CD4-positive, alpha-beta T cell treated with Interleukin-21 for 1 hour (primary cell): ENCODE measurements at regions not wholly inside any gene's neighbourhood (a gene's known extent, or its start where the extent isn't known, plus 50 kb on each side); places are given as distances from the start of the nearest gene placed in this dataset.
"Not testable (repeated sequence)": the region's sequence is repeated elsewhere in the genome, so short reads cannot be mapped to it uniquely, and the experiment has no call there.

Source experiments
- DNase-seq: peaks from one replicate; pipeline ENCODE4 v3.0.0-alpha.2; 2020

DNA sequence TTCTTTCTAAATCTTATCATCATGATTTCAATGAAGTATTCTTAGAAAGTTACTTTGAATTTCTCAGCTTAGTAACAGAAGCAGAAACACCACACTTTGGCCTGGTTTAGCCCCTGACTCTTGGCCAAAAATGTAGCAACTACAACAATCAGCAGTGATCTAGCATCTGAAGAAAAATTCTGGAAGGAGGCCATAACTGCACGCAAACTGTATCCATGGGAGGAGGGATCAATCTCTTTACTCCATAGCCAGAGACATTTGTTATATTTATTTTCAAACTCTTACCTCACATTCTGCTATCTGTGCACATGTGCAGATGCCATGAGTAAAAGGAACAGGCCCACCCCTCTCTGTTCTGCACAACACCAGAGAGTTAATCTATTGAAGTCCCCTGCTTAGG, 251.0 kb upstream of the P2RY1 start:
- no peak for DNase-seq

DNA sequence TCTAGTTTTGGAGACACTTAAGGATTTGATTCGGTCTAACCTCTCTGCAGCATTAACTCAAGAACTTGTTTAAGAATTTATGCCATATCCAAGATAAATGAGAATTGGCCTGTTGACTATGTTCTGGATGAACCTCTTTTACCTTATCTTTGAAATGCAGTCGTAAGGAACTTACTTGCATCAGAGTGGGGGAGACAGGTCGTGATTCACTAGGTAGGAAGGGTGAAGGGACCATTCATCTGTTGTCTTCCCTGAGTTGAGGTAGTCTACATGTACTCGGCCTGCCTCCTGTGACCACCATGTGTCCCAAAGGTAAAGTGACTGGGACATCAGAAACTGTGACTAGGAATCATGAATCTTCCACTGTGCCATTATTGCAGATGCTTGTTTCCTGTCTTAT, 248.0 kb upstream of the P2RY1 start:
- no peak for DNase-seq

DNA sequence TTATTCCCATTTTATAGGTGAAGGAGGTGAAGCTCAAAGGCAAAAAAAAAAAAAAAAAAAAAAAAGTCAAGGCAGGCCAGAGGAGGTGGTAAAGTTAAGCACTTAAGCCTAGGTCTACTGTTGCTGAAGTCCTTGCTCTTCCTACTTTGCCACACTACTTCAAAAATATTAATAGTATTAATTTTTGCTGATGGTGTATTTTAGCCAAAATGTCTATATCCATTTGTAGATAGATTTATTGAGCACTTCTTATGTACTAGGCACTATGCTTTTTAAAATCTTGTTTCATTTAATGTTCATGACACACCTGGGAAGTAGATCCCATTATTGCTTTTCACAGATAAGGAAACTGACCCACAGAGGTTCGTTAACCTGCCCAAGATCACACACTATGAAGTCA, 247.1 kb upstream of the P2RY1 start:
- DNase-seq, result no peak

DNA sequence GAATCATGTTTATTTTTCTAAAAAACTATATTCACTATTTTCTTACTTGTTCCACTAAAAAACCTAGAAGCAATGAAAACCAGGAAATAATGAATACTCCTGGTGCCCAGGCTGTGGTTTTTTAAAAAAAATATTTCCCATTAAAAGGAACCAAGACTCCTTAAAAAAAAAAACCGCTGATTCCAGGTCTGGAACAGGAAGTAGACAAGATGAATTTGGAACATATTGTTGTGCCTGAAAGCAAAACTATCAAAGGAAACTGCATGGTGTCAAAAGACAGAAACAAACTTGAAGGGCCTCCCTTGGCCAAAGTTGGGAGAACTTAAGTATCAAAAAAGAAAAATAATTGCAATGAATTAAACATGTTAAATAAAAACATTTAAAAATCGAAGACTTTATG, 245.3 kb upstream of the P2RY1 start:
- no peak for DNase-seq

DNA sequence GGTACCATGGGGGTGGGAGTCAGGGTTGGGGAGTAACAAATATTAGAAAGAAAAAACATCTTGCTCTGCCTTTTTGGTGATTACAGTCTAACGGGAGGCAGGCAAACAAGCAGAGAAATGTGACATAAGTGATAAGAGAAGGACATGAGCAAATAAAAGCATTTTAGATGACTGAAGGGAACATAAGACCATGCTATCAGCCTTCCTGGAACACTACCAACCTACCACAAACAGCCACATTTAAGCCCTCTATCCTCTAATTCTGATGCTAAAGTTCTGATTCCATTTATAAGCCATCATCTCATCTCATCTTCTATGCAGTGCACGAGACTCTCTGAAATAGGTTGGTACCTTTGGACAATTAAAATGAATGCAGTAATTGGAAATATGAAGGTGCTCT, 243.4 kb upstream of the P2RY1 start:
- no peak for DNase-seq

DNA sequence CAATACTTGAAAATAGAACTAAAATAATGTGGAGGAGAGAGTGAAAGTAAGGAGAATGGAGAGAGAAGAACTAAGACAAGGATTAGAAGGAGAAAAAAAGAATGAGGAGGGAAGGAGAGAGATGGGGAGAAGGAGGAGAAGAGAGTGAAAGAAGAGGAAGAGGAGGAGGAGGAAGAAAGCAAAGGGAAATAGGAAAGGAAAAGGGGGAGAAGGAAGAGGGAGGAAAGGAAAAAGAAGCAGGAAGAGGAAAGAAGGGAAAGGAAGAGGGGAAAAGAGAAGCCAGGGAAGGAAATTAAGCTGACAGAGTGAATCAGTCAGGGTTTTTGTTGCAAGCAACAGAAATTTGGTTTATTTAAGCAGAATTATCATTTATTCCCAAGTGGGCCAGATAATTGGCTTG, 241.7 kb upstream of the P2RY1 start:
- DNase-seq, result no peak

DNA sequence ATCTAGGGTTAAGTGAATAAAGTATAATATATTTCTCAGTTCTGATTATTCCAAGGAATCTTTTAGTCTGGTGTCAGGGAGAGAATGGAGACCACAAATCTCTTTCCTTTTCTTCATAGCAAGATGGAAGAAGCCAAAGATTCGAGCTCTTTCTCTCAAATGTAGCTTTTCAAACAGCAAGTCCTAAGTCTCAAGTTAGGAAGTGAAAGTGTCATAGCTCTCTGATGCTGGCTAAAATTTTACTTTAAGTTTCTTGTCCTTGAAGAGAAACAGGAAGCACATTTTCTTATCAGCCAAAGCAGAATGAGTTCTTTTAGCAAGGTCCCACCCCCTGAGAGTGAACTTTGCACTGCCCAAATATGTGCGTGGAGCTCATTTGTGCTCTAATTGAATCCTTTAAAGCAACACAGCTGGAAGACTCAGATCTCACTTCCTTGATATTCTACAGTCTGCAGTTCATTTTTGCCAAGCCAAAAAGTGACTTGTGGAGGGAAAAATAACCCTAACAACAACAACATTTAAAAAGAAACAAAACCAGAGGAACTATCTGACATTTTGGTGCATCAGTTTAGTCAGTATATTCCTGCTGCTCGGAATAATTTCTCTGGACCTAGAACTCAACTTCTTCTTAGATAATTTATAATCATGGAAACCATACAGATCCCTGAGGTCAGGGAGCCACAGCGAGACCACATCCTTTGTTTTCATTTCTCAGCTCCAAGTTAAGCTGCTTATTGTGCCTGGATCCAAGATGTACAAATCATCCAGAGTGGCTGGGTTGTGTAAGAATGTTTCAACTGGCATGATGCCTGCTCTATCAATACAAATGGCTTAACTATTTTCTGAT, 238.7 kb upstream of the P2RY1 start:
- DNase-seq, result peak; percentile 4

DNA sequence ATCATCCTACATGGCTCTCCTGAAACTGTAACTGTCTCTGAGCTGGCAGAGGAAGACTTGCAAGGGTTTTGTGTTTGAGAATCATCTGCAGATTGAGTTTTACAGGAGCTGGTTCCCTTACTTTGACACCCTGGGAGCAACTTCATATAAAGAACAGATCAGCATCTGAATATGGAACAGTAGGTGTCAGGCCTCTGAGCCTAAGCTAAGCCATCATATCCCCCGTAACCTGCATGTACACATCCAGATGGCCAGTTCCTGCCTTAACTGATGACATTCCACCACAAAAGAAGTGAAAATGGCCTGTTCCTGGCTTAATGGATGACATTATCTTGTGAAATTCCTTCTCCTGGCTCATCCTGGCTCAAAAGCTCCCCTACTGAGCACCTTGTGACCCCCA, 238.1 kb upstream of the P2RY1 start:
- not testable (repeated sequence) for DNase-seq

DNA sequence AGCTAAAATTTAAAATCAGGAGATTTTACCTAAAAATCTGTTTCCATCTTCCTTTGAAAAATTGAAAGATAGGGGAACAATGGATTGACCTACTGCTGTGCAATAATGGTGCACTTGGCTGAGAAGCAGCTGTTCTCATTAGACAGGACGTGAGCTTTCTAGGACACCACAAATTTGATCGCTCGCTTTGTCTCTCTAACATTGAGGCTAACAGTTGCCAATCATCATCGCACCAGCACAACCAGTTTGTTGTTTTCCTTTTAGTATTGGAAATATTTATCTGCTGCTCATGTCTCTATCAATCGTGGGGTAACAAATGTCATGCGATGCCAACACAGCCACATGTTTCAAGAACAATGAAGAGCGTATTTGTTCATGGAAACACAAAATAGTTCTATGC, 228.8 kb upstream of the P2RY1 start:
- no peak for DNase-seq

DNA sequence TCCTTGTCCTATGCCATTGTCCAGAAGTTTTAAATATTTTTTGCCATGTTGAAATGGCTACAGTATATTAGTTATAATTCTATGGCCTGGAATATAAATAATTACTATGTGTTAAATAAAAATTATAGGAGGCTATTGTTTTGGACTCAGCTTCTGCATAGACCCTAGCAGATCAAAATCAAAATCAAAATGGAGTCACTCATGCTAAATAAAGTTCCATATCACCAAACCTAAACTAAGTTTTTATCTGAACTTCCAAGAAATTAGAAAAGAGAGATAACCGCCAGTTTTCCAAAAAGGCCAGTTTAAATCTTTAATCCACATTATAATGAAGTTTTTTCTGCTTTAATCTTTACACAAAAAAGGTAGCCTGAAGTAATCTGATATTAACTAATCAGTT, 227.8 kb upstream of the P2RY1 start:
- DNase-seq, result no peak

DNA sequence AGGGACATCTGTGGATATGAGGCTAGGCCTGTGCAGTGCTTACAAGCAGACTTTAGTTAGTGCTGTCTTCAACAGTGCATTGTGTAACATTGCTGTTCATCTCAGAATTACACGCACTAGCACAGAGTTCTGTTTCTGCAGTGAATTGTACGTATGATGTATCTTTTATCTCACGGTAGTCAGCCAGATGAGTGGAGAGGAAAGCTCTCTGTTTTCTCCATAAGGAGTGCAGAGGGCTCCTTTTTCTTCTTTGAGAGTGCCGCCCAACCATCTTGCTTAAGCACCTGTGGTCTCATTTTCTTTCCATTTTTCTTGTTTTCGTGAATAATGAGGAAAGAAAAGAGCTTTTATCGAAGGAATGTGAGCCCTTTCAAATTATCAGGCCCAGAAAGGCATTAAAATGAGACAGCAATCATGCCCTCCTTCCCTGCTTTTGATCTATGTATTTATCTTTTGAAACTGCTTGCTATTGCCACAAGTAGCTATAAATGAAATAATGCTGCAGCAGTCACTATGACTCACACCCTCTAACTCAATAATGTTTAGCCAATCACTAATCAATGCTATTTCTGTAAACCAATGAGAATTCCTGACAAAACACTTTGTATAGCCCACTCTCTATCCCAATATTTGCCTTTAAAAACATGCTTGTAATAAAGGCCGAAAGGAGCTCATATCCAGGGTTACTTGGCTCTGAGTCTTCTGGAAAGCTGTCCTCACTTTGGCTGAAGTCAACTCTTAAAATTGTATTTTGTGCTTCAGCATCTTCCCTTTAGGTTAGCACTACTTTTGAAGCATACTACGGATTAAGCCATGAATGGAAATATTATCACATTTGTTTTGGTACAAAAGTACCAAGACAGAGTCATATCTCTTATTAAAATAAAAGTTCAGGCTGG, 226.0 kb upstream of the P2RY1 start:
- DNase-seq, result no peak

DNA sequence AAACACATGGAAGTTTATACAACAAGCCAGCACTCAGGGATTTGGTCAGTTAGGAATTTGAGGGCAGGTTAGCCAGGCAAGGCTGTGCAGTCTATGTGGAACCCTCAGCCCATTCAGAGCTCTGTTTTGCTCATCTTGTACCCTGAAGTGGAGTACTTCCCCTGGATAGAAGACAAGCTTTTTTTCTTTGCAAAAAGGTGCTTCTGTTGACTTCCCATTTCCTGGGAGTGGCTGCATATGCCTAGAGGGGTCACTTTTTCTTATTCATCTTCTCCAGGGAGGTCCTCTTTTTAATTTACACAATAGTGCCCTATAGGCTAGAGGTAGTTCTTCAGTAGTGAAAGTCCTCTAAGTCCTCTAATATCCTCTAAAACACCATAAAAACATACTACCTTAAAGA, 225.0 kb upstream of the P2RY1 start:
- no peak for DNase-seq

DNA sequence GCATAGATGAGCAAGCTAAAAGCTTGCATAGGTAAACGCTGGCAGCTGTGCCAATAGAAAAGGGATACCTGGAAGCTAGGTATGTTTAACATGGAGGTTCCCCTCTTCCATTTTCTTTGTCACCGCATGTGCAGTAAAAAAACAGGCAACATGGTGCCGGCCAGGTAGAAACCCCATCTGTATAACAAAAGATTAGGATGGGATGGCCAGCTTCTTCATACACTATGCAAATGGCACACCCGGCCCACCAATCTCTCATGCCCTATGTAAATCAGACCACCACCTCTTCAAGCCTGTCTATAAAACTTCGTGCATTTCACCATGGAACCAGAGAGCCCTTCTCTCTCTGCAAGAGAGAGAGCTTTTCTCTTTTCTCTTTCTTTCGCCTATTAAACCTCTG, 224.3 kb upstream of the P2RY1 start:
- no peak for DNase-seq

DNA sequence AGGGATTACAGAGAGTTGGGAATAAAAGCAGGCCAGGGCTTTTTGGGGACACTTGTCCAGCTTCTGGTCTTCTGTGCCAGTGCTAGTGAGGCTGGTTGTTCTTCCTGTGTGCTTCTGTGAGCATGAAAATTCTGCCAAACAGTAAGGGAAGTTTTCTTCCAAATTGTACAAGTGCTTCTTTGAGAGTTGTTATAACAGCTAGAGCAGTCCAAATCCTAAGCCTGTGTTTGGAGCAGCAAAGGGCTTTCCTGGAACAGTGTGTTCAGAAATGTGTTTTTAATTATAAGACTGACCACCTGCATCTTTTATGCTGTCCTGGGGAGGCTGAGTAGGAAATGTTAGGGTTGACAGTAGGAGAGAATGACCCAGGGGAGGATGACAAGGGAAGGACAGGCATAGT, 223.0 kb upstream of the P2RY1 start:
- DNase-seq, result no peak

DNA sequence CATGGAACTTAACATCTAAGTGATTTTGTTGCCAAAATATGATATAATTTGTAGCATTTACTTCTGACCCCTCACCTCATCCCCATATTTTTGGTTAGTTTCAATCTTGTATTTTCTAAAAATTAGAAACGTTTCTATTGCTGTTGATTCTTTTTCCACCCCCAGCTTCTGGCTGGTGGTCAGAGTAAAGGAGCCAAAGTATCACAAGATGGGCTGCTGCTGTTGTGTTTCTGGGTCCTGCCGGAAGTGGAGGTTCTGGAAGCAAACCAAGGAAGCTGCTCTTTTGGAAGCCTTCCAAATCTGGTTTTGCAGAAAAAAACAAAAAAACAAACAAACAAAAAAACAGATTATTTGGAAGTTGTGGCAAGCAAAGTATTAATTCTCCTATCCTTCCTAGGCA, 221.1 kb upstream of the P2RY1 start:
- no peak for DNase-seq

DNA sequence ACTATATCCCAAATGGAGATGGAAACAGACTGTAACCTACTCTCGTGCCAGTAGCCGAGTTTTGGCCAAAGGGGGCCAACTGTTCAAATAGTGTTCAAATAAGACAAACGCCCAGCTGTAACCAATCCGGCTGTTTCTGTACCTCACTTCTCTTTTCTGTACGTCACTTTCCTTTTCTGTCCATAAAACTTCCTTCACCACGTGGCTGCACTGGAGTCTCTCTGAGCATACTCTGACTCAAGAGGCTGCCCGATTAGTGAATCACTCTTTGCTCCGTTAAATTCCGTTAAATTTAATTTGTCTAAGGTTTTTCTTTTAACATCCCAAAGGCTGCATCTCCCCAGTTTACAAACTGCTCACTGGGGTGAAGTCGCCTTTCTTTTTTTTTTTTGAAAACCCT, 219.2 kb upstream of the P2RY1 start:
- no peak for DNase-seq

DNA sequence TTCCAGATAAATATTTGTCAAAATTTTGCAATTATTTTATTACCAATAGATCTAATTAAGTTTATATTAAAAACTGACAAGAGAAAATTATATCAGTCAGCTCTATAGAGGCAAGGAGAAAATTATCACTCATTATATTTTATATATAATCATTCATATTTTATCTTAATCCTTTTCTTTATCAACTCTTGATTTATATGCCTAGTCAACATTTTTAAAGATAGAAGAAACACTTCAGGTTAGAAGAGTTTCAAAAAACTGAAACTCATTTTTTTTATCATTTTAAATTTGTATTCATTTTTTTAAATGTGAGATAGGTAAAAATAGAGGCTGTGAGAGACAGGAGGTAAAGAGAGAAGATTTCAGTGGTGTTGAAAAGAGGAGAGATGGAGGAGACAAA, 217.3 kb upstream of the P2RY1 start:
- no peak for DNase-seq

DNA sequence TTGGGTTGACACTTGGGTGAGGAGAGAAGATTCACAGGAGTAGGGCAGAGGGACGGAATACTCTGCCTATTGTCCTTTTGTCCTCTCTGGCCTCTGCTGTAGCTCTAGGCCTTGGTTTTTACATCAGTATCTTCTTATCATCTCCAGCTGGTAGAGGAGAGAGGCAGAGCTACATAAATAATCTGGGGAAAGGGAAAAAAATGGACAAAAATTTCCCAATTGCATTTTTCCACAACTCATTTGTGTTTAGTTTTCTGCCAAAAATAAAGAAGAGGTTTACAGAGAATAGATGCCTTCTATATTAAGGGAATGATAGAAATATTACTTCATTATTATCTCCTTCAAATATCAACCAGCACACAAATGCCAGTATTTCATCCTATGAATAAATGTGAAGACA, 216.4 kb upstream of the P2RY1 start:
- no peak for DNase-seq

DNA sequence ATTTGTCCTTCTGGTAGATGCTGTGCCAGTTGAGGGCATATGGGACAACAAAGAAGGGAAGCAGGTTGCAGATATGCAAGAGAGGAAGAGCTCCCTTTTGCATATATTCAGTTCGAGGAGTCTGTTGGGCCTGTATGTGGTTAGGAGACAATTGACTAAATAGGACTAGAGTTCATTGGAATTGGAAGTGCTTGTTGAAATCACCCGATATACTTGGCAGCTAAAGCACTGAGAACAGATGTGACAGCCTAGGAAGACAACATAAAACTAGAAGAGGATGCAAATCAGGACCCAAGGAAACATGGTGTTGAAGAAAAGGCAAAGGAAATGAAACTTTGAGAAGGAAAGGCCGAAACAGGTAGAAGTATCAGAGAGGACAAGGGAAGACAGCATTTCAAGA, 215.2 kb upstream of the P2RY1 start:
- DNase-seq, result no peak

DNA sequence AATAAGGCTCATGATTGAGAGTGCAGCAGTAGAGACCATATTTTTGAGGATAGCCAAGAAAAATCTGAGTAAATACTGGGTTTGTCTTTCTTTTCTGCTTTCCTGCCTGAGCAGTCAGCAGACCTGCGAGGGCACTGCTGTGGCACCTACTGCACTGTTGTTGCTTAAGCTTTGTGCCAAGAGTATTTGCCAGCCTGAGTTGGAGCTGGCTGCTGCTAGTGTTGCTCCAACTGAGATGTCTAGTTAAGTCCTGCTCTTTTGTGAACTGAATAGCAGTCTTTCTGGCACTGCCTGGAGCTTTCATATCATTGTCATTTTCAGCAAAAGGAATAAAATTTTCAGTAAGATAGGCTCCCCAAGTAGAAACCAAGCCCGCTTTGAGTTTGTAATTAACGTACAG, 214.5 kb upstream of the P2RY1 start:
- DNase-seq, result no peak

DNA sequence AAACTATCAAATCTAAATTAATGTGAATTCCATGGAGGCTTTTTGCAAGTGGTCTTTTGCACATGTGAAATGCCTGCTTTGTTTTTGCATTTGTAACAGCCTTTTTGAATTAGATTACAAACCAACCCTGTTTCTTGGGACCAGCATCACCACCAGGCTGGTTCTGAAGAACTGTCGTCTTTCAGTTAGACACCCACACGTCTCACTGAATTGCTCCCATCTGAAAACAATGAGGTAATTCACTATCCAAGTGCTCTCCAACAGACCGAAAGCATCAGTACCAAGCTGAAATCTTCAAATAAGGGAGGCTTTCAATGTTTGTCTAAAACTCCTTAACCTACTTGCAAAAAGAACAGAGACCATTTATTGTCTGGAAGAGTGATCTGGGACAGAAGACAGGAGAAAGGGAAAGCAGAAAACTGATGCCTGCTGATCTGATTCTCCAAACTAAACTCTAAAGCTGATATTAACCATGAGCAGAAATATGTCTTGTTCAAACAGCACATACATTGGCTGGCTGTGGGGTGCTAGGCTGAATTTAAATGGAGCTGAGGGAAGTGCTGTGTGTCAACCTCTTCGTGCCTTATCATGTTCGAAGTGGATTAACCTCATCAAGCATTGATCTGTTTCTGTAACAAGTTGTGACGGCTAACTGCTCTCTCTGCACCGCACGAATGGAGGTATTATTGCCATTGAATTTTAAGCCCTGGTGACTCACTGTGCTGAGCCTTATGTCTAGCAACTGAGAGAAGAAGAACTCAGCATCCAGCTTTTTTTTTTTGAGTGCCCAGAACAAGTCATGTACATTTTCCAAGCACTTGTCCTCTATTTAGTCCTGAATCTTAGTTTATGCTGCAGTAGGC, 213.7 kb upstream of the P2RY1 start:
- no peak for DNase-seq

DNA sequence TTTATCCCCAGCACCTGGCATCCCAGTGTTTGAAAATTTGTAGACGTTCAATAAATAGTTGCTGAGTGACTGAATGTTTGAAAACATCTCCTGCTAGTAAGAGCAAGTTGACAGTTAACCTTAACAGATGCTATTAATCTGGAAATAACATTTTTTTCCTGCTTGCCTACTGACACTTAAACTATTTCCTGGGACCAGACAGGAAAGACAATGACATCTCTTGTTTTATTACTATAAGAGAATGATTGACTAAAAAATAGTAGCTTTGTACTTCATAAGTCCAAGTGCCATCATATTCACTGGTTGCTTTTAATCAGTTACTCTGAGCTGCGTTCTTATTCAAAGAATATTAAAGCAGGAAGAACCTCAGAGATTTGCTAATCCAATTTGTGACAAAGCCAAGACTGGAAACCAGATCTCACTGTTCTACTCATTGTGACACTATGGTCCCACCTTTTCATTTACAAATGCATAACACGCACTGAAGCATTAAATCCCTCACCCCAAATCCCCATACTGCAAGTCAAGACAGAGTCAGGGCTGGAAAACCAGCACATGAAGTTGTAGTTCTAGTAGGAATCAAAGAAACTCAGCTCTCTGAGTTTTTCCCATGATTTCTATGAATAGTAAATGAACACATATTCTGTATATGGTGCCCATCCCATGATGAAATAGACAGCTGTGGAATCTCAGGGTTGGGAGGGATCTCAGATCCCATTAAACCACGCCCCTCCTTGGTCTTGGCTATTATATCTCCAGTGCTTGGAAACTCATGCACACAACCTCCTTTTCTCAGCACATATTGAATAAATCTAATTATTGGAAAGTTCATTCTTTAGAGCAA, 212.7 kb upstream of the P2RY1 start:
- DNase-seq, result no peak

DNA sequence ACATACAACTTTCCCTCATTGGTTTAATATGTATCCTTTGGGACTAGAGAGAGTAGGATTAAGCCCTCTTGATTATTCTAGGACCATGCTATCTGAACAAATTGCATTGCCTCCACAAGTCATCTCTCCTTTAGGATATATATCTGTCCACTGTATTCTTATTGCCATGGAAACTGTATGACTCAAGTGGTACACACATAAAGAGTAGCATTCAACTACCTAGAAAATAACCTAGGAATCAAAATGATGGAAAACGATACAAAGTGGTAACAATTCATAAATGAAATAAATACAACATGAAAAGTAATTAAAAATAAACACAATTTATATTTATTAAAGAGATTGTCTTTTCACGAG, 212.1 kb upstream of the P2RY1 start:
- no peak for DNase-seq
